Mammary epithelial cell (primary cell): ENCODE measurements at regions not wholly inside any gene's neighbourhood (a gene's known extent, or its start where the extent isn't known, plus 50 kb on each side); places are given as distances from the start of the nearest gene placed in this dataset.

ENCODE experiments used
- CTCF ChIP-seq, 2 donors: IDR thresholded peaks in 1 of 2; conservative IDR thresholded peaks in 1 of 2; 2 replicates each; pipeline ENCODE4 v1.5.1; 2011 to 2012; ENCODE audit warnings: inconsistent platforms in 2 of 2, low read length in 2 of 2, mild to moderate bottlenecking in 2 of 2, control low read depth in 1 of 2, low read depth in 1 of 2; ENCODE audit not compliant: insufficient read depth in 1 of 2; ENCODE audit errors: extremely low read depth in 1 of 2
- EZH2 ChIP-seq: IDR thresholded peaks from 2 replicates; pipeline ENCODE4 v1.6.1; 2012; ENCODE audit warnings: low read length, inconsistent platforms, borderline replicate concordance

DNA sequence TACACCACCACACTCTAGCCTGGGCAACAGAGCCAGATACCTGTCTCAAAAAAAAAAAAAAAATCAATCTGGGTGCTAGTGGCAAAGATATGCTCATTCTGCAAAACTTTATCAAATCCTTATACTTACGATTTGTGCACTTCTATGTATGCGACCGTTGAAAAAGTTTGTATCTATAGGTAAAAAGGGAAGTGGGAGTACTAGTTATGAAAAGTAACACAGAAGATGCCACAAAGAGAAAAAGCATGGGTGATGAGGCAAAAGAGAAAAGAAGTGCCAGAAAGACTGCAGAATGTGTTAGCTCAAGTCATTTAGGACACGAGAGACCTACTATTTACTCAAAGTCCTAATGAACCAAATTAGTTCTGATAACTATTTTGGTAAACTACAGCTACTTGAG lies 407.8 kb downstream of the SHQ1 start:
- TF ChIP-seq CTCF (conservative IDR thresholded peaks at IDR 0.05 in 1 of 2, IDR thresholded peaks at IDR 0.05 in 1 of 2; ENCODE audit: extremely low read depth in 1 of 2, insufficient read depth in 1 of 2, low read depth in 1 of 2, low read length in 2 of 2) (no peak), EZH2 (no peak)
